Skeletal muscle tissue (tissue), 3 donors: ENCODE measurements at regions not wholly inside any gene's neighbourhood (a gene's known extent, or its start where the extent isn't known, plus 50 kb on each side); places are given as distances from the start of the nearest gene placed in this dataset.

Source experiments
- H3K27ac ChIP-seq: one replicate; pipeline ENCODE4 v1.7.0; 2013; ENCODE audit warnings: mild to moderate bottlenecking, low read depth, low read length, inconsistent platforms
- H3K27me3 ChIP-seq, 3 donors: one replicate each; pipeline ENCODE4 v1.7.0; 2013; ENCODE audit warnings: low read length in 3 of 3; ENCODE audit not compliant: control insufficient read depth in 3 of 3, insufficient read depth in 3 of 3
- H3K36me3 ChIP-seq, 3 donors: one replicate each; pipeline ENCODE4 v1.7.0; 2013; ENCODE audit warnings: low read length in 3 of 3; ENCODE audit not compliant: control insufficient read depth in 3 of 3, insufficient read depth in 3 of 3
- H3K4me1 ChIP-seq, 3 donors: one replicate each; pipeline ENCODE4 v1.7.0; 2013; ENCODE audit warnings: low read length in 3 of 3, mild to moderate bottlenecking in 3 of 3; ENCODE audit not compliant: control insufficient read depth in 3 of 3, insufficient read depth in 3 of 3
- H3K4me3 ChIP-seq, 3 donors: one replicate each; pipeline ENCODE4 v1.7.0; 2013; ENCODE audit warnings: low read length in 3 of 3
- H3K9ac ChIP-seq, 3 donors: one replicate each; pipeline ENCODE4 v1.7.0; 2013; ENCODE audit warnings: low read length in 3 of 3, mild to moderate bottlenecking in 3 of 3, moderate library complexity in 2 of 3, low read depth in 1 of 3
- H3K9me3 ChIP-seq, 3 donors: one replicate each; pipeline ENCODE4 v1.7.0; 2013; ENCODE audit warnings: low read length in 3 of 3; ENCODE audit not compliant: control insufficient read depth in 3 of 3
- donor health status: Osteomylitis.

GRCh38 chr12:93306636-93307035, 71.1 kb upstream of the NUDT4 start:
- H3K9ac ChIP-seq, result no peak overlapping the region

GRCh38 chr12:93308281-93308680, 69.4 kb upstream of the NUDT4 start:
- Histone ChIP-seq H3K27ac (no peak overlapping the region), H3K36me3 (no peaks in the 10 kb centered on the region), H3K4me1 (no peaks in the 10 kb centered on the region), H3K4me3 (no peak overlapping the region), H3K9ac (no peak overlapping the region), H3K27me3 (no peaks in the 10 kb centered on the region), H3K9me3 (no peaks in the 10 kb centered on the region)

More at GRCh38 chr12:93306636-93307035, 71.1 kb upstream of the NUDT4 start:
- Histone ChIP-seq H3K27ac (no peak overlapping the region), H3K4me1 (peaks cover 4 to 8% (median 5%) of the 10 kb centered on the region in 3 donors), H3K27me3 (no peaks in the 10 kb centered on the region), H3K9me3 (no peaks in the 10 kb centered on the region), H3K36me3 (no peaks in the 10 kb centered on the region), H3K4me3 (no peak overlapping the region)

GRCh38 chr12:93311827-93312226, 65.9 kb upstream of the NUDT4 start:
- H3K27ac ChIP-seq, result no peak overlapping the region
- H3K9me3 ChIP-seq, result no peaks in the 10 kb centered on the region
- H3K27me3 ChIP-seq, result no peaks in the 10 kb centered on the region
- no peaks in the 10 kb centered on the region for H3K4me1 ChIP-seq
- H3K4me3 ChIP-seq, result no peak overlapping the region
- H3K9ac ChIP-seq, result no peak overlapping the region
- no peaks in the 10 kb centered on the region for H3K36me3 ChIP-seq

GRCh38 chr12:93314177-93314497, 63.6 kb upstream of the NUDT4 start:
- Histone ChIP-seq H3K4me1 (no peaks in the 10 kb centered on the region), H3K4me3 (no peak overlapping the region), H3K27me3 (no peaks in the 10 kb centered on the region), H3K27ac (no peak overlapping the region), H3K9me3 (no peaks in the 10 kb centered on the region), H3K36me3 (no peaks in the 10 kb centered on the region), H3K9ac (no peak overlapping the region)

- H3K9me3 ChIP-seq, result no peaks in the 10 kb centered on the region
- no peak overlapping the region for H3K4me3 ChIP-seq
- H3K27me3 ChIP-seq, result no peaks in the 10 kb centered on the region
- H3K27ac ChIP-seq, result no peak overlapping the region
- no peaks in the 10 kb centered on the region for H3K36me3 ChIP-seq
- H3K4me1 ChIP-seq, result no peaks in the 10 kb centered on the region
- no peak overlapping the region for H3K9ac ChIP-seq
Observed at GRCh38 chr12:93315385-93315906, 62.3 kb upstream of the NUDT4 start.

- Histone ChIP-seq H3K4me3 (no peak overlapping the region), H3K9ac (no peak overlapping the region), H3K36me3 (no peaks in the 10 kb centered on the region), H3K4me1 (no peaks in the 10 kb centered on the region), H3K9me3 (no peaks in the 10 kb centered on the region), H3K27ac (no peak overlapping the region), H3K27me3 (no peaks in the 10 kb centered on the region)
Observed at GRCh38 chr12:93315907-93316622, 61.7 kb upstream of the NUDT4 start.

- Histone ChIP-seq H3K27me3 (no peaks in the 10 kb centered on the region), H3K36me3 (no peaks in the 10 kb centered on the region), H3K4me3 (no peak overlapping the region), H3K27ac (no peak overlapping the region), H3K9me3 (no peaks in the 10 kb centered on the region), H3K9ac (no peak overlapping the region), H3K4me1 (no peaks in the 10 kb centered on the region)
Observed at GRCh38 chr12:93316623-93316971, 61.1 kb upstream of the NUDT4 start.

- Histone ChIP-seq H3K27me3 (no peaks in the 10 kb centered on the region), H3K27ac (no peak overlapping the region), H3K9ac (no peak overlapping the region), H3K4me1 (no peaks in the 10 kb centered on the region), H3K9me3 (no peaks in the 10 kb centered on the region), H3K36me3 (no peaks in the 10 kb centered on the region), H3K4me3 (no peak overlapping the region)
Observed at GRCh38 chr12:93317227-93317626, 60.5 kb upstream of the NUDT4 start.

GRCh38 chr12:93318720-93319522, 58.8 kb upstream of the NUDT4 start:
- Histone ChIP-seq H3K36me3 (no peaks in the 10 kb centered on the region), H3K4me1 (no peaks in the 10 kb centered on the region), H3K27ac (no peak overlapping the region), H3K9me3 (no peaks in the 10 kb centered on the region), H3K27me3 (no peaks in the 10 kb centered on the region), H3K9ac (no peak overlapping the region), H3K4me3 (no peak overlapping the region)

GRCh38 chr12:93319523-93320050, 58.1 kb upstream of the NUDT4 start:
- H3K9me3 ChIP-seq, result no peaks in the 10 kb centered on the region
- H3K4me3 ChIP-seq, result no peak overlapping the region
- H3K9ac ChIP-seq, result no peak overlapping the region
- H3K4me1 ChIP-seq, result no peaks in the 10 kb centered on the region
- no peak overlapping the region for H3K27ac ChIP-seq
- H3K27me3 ChIP-seq, result no peaks in the 10 kb centered on the region
- H3K36me3 ChIP-seq, result no peaks in the 10 kb centered on the region
